Prostate gland (tissue), 2 donors: ENCODE measurements at regions not wholly inside any gene's neighbourhood (a gene's known extent, or its start where the extent isn't known, plus 50 kb on each side); places are given as distances from the start of the nearest gene placed in this dataset.

Source experiments
- CTCF ChIP-seq, 4 experiments: fragments of 200-600 bp in 2 of 4; fragments of 450-650 bp in 2 of 4; sonication (generic) in 2 of 4; IDR thresholded peaks; 1 replicate in 3 of 4; 2 replicates in 1 of 4; pipeline ENCODE4 v1.5.1; 2016 to 2019; ENCODE audit warnings: antibody characterized with exemption in 4 of 4, mild to moderate bottlenecking in 2 of 4, moderate library complexity in 2 of 4
- POLR2AphosphoS5 ChIP-seq: sonication (generic); formaldehyde crosslinking; IDR thresholded peaks from one replicate; pipeline ENCODE4 v1.6.1; 2017; ENCODE audit warnings: antibody characterized with exemption

DNA sequence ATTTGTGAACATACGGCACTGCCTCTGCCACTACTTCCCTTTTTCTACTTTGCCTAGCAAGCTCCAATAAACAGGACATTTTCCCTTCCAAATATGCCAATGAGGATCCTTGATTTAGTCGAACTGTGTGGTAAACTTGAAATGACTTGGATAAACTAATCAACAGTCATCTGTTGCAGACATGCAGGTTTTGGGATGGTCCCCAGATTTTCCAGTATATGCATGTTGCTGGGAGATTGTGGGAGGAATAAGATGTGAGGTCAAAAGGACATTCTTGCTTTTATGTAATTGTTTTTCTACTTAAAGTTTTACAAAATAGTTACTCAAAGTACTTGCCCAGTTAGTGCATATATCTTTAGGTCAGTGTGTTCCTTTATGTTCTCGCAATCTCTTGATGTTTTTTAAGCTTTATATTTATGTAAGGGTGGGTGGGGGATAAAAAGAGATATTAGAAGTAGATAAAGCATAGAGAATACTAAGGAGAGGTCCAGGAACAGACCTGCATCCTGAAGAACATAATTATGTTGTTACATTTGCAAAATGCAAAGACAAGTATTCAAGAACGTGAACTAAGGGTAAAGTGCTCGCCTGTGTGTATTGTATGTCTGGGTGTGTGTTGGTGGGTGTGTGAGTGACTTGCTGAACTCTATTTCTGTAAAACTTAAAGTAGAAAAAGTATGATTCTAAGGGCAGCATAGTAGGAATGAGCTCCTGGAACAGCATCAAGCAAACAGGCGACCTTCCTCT, 88.4 kb upstream of the OXGR1 start:
- TF ChIP-seq CTCF (IDR thresholded peaks at IDR 0.05) (no peak), POLR2AphosphoS5 (no peak)
